ENCODE measurements at regions not wholly inside any gene's neighbourhood (a gene's known extent, or its start where the extent isn't known, plus 50 kb on each side); places are given as distances from the start of the nearest gene placed in this dataset.
"Not testable (repeated sequence)": the region's sequence is repeated elsewhere in the genome, so short reads cannot be mapped to it uniquely, and the experiment has no call there.

GRCh38 chr14:66031981-66032380, 454.2 kb upstream of the CCDC196 start:
- Mint-ChIP-seq H3K36me3 (peaks cover 23 to 37% of the 10 kb centered on the region in 2 donors), H3K9me3 (peaks cover 21 to 27% of the 10 kb centered on the region in 2 donors)
- not testable (repeated sequence) for ATAC-seq; H3K27ac Mint-ChIP-seq; DNase-seq (ENCODE audit: low spot score in 2 of 2)

DNA sequence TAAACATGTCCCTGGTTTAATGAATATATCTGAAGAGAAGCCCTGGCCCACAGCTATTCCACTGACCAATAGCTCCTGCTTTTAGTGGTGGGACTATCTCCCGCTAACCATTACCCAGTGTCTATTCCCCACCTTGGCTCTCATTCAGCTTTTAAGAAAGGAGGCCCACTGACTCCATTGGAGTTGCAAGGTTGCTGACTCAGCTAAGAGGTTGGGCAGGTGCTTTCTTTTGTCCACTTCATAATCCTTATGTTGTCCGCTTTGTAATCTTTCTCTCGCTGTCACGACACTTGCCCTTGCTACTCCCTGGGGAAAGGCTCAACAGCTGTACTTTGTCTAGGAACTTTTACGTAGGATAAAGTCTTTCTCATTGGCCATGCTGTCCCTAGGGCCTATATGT, 453.4 kb upstream of the CCDC196 start:
- peaks cover 21 to 27% of the 10 kb centered on the region in 2 donors for H3K9me3 Mint-ChIP-seq
- H3K36me3 Mint-ChIP-seq, result peaks cover 23 to 37% of the 10 kb centered on the region in 2 donors
- H3K27ac Mint-ChIP-seq, result no peak overlapping the region
- DNase-seq (ENCODE audit: low spot score in 2 of 2), result no peak
- no peak for ATAC-seq

- no peak for ATAC-seq
Measured at GRCh38 chr14:66036547-66036946, 449.6 kb upstream of the CCDC196 start.

GRCh38 chr14:66037361-66037760, 448.8 kb upstream of the CCDC196 start:
- DNase-seq (ENCODE audit: low spot score in 2 of 2) (no peak), ATAC-seq (no peak)
- Mint-ChIP-seq H3K27ac (no peak overlapping the region), H3K36me3 (peaks cover 9 to 10% of the 10 kb centered on the region in 2 donors), H3K9me3 (peaks cover under 1 to 10% of the 10 kb centered on the region in 2 donors)

More at GRCh38 chr14:66036547-66036946, 449.6 kb upstream of the CCDC196 start:
- Mint-ChIP-seq H3K27ac (no peak overlapping the region), H3K36me3 (peaks cover 15% of the 10 kb centered on the region in 2 donors), H3K9me3 (peaks cover 7 to 10% of the 10 kb centered on the region in 2 donors)
- no peak for DNase-seq (ENCODE audit: low spot score in 2 of 2)

- no peak overlapping the region for H3K27ac Mint-ChIP-seq
- peaks cover 2 to 3% of the 10 kb centered on the region in 2 donors for H3K36me3 Mint-ChIP-seq
- H3K9me3 Mint-ChIP-seq, result peaks cover 0 to 7% of the 10 kb centered on the region in 2 donors
- DNase-seq (ENCODE audit: low spot score in 2 of 2) (no peak), ATAC-seq (no peak)
Measured at GRCh38 chr14:66038212-66038611, 448.0 kb upstream of the CCDC196 start.

DNA sequence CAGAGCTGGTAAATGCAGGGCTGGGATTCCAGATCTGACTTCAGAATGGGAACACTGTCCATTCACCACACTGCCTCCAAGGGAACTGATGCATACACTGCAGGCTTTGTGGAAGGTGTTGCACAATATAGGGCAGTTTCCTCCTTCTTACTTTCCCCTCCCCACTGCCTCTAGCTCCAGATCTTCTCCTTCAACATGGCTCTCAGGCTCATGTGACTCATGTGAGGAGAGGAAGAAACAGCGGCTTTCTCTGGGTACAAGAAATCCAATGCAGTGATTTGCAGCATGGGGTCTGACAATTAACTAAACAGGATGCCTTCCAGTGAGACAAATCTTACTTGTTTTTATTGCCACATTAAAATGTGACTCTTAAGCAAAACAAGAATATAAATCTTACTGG, 447.6 kb upstream of the CCDC196 start:
- DNase-seq (ENCODE audit: low spot score in 2 of 2) (no peak), ATAC-seq (no peak)
- Mint-ChIP-seq H3K9me3 (peaks cover 0 to 4% of the 10 kb centered on the region in 2 donors), H3K36me3 (no peaks in the 10 kb centered on the region), H3K27ac (no peak overlapping the region)

DNA sequence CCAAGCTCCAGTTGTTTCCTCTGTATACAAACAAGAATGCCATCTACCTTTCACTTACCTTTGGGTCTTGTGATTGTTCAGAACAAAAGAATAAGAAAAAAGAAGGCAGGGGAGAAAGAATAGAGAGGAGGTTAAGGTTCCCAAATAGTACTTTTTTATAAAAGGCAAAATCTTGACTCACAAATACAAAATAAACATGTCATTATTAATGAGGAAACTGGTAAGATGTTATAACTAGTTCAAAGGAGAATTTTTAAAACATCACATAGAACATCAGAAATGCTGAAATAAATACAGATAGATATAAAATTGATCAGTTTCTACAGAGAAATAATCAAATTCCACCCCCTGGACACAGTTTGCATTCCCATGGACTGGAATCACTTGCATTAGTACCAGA, 446.7 kb upstream of the CCDC196 start:
- Mint-ChIP-seq H3K36me3 (no peaks in the 10 kb centered on the region), H3K27ac (no peak overlapping the region), H3K9me3 (no peaks in the 10 kb centered on the region)
- ATAC-seq (no peak), DNase-seq (ENCODE audit: low spot score in 2 of 2) (no peak)

DNA sequence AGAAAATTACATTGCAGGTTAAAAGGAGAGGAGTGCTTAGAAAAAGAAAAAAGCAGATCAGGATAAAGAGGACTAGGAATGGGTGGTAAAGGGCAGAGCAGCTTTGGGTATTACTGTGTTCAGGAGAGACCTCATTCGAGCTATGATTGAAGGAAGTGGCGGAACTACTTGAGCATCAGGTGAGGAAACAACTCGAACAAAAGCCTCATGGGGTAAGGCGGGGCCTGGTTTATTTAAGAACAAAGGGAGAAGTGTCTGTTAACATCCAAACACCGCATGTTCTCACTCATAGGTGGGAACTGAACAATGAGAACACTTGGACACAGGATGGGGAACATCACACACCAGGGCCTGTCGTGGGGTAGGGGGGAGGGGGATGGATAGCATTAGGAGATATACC, 444.6 kb upstream of the CCDC196 start:
- Mint-ChIP-seq H3K27ac (no peak overlapping the region), H3K9me3 (no peaks in the 10 kb centered on the region), H3K36me3 (no peaks in the 10 kb centered on the region)
- DNase-seq (ENCODE audit: low spot score in 2 of 2), result no peak
- no peak for ATAC-seq

GRCh38 chr14:66043921-66044320, 442.2 kb upstream of the CCDC196 start:
- ATAC-seq (no peak), DNase-seq (ENCODE audit: low spot score in 2 of 2) (no peak)
- Mint-ChIP-seq H3K36me3 (peaks cover 0 to 2% of the 10 kb centered on the region in 2 donors), H3K9me3 (no peaks in the 10 kb centered on the region), H3K27ac (no peak overlapping the region)

GRCh38 chr14:66045572-66046021, 440.6 kb upstream of the CCDC196 start:
- ATAC-seq (no peak), DNase-seq (ENCODE audit: low spot score in 2 of 2) (no peak)
- Mint-ChIP-seq H3K27ac (no peak overlapping the region), H3K36me3 (peaks cover 0 to 9% of the 10 kb centered on the region in 2 donors), H3K9me3 (no peaks in the 10 kb centered on the region)

DNA sequence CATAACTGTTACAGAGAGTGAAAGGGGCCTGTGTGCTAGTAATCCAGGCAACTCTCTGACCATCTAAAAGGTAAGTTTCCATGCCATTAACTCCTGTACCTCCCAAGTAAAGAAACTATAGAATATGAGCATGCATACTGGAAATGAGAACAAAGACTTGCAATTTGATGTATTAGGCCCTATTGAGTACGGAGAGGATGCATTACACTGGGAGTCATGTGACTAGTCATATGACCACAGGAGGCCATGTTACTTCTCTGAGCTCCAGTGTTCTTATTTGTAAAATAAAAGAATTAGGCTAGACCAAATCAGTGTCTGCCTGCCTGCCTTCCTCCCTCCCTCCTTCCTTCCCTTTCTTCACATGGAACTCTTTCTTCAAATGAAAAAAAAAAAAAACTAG, 440.1 kb upstream of the CCDC196 start:
- no peak overlapping the region for H3K27ac Mint-ChIP-seq
- ATAC-seq (no peak), DNase-seq (ENCODE audit: low spot score in 2 of 2) (no peak)
- peaks cover 0 to 9% of the 10 kb centered on the region in 2 donors for H3K36me3 Mint-ChIP-seq
- no peaks in the 10 kb centered on the region for H3K9me3 Mint-ChIP-seq

DNA sequence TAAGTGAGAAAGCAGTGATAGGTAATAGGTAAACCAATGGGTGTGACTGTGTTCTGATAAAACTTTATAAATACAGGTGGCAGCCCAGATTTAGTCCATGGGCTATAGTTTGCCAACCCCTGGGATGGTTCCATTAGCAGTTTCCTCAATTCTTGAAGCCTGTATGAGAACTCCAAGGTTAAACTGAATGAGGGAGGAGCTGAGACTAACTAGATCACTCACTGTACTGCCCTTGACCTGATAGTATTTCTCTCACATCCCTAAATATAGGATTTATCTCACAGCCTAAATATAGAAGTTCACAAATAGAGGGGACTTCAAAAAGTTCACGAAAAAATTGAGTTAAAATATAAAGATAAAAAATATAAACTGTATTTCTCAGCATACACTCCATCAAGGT, 439.6 kb upstream of the CCDC196 start:
- Mint-ChIP-seq H3K9me3 (no peaks in the 10 kb centered on the region), H3K27ac (no peak overlapping the region), H3K36me3 (peaks cover 0 to 9% of the 10 kb centered on the region in 2 donors)
- ATAC-seq (no peak), DNase-seq (ENCODE audit: low spot score in 2 of 2) (no peak)

DNA sequence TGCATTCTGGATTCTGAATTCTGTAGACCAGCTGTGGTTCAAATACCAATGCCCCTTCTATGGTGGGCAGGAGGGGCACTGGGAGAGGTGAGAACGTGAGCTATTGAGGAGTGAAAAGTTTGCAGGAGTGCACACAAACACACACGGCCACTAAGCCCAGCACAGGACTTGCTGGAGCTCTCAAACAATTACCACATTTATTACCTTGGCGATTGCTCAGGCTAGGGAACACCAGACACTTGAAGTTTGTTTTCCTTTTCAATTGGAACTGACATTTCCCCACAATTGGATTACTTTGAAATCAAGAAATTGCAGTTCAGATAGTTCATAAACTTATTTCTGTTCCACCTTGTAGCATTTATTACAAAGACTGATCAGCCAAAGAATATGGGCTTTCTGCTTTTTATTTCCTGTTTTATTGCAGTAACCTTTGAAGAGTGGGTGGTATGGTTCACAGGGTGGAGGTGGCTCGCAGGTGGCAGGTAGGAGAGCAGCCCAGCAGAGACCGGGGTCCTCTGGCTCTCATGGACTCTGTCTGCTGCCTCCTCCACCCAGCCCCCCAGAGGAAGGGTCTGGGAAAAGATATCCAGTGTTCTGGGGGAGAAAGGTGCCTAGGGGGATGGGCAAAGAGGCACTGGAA, 429.8 kb upstream of the CCDC196 start:
- H3K9me3 Mint-ChIP-seq, result peaks cover 8 to 12% of the 10 kb centered on the region in 2 donors
- peaks cover 0 to 4% of the 10 kb centered on the region in 2 donors for H3K36me3 Mint-ChIP-seq
- ATAC-seq (no peak), DNase-seq (ENCODE audit: low spot score in 2 of 2) (no peak)
- H3K27ac Mint-ChIP-seq, result peak overlapping the region in 1 of 2 donors; percentile 72

- H3K27ac Mint-ChIP-seq, result peak overlapping the region in 1 of 2 donors; percentile 72
- ATAC-seq (peak in 1 of 2 donors; percentile 28), DNase-seq (ENCODE audit: low spot score in 2 of 2) (no peak)
- peaks cover 0 to 4% of the 10 kb centered on the region in 2 donors for H3K36me3 Mint-ChIP-seq
- H3K9me3 Mint-ChIP-seq, result peaks cover 8 to 12% of the 10 kb centered on the region in 2 donors
Measured at GRCh38 chr14:66056926-66057552, 429.1 kb upstream of the CCDC196 start.

GRCh38 chr14:66065188-66065587, 421.0 kb upstream of the CCDC196 start:
- ATAC-seq (no peak), DNase-seq (ENCODE audit: low spot score in 2 of 2) (no peak)
- H3K27ac Mint-ChIP-seq, result no peak overlapping the region
- no peaks in the 10 kb centered on the region for H3K36me3 Mint-ChIP-seq
- H3K9me3 Mint-ChIP-seq, result no peaks in the 10 kb centered on the region

DNA sequence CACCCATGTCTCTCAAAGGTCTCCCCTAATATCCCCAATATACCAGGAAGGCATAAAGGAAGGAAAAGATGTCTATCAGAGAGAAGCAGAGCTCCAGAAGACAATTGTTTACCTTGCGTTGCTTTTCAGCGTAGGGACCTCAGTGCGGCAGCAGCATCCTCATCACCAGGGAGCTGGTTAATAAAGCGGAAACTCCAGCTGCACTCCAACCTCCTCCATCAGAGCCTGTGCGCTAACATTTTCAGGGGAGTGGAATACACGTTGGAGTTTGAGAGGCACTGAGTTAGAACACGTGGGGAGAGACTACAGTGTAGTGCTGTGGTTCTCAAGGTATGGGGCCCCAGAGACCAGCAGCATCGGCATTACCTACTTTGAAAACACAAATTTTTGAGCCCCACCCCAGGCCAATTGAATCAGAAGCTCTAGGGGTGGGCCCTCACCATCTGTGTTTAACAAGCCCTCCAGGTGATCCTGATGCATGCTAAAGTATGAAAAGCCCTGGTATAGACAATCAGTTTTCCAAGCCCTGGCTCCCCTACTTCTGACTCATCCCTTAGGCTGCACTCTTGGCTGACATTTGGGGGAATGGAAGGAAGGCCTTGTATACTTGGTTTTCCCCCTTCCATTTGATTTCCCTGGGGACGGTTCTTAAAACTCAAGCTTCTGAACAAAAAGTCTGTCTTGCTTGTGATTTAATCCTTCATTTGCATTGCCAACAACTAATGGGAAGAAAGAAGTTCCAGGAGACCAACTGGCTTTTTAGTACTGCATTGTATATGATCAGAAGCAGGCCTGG, 419.0 kb upstream of the CCDC196 start:
- H3K27ac Mint-ChIP-seq, result no peak overlapping the region
- no peaks in the 10 kb centered on the region for H3K36me3 Mint-ChIP-seq
- no peak for DNase-seq (ENCODE audit: low spot score in 2 of 2)
- H3K9me3 Mint-ChIP-seq, result no peaks in the 10 kb centered on the region
- no peak for ATAC-seq

GRCh38 chr14:66069036-66069435, 417.1 kb upstream of the CCDC196 start:
- ATAC-seq (no peak), DNase-seq (ENCODE audit: low spot score in 2 of 2) (no peak)
- no peaks in the 10 kb centered on the region for H3K36me3 Mint-ChIP-seq
- H3K9me3 Mint-ChIP-seq, result no peaks in the 10 kb centered on the region
- H3K27ac Mint-ChIP-seq, result no peak overlapping the region
